ENCODE measurements at regions not wholly inside any gene's neighbourhood (a gene's known extent, or its start where the extent isn't known, plus 50 kb on each side); places are given as distances from the start of the nearest gene placed in this dataset.

DNA sequence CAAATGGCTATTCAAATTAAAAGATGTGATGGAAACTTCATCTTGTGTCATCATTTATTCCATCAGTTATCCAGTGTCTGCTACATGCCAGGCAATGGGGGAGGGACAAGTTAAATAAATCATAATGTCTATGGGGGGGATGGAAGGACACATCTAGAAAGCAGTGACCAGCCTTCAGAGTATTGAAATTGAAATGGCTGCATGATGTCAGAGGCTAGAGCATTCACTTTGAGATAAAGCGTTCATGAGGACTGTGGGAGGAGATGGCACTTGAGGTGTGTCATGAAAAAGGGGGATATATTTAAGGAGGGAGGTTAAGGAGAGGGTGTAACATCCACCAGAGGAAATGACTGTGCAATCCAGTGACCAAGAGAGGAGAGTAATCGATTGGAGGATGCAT lies 50.6 kb downstream of the SLIT2 start:
- no peak for DNase-seq
- Histone ChIP-seq H3K27ac (no peak overlapping the region), H3K9me3 (replicated peaks in 1 of 3) (no peaks in the 10 kb centered on the region), H3K4me1 (replicated peaks in 1 of 2) (peaks cover 0 to 9% of the 10 kb centered on the region in 2 donors), H3K36me3 (replicated peaks in 1 of 2) (no peaks in the 10 kb centered on the region), H3K4me3 (no peak overlapping the region), H3K27me3 (no peaks in the 10 kb centered on the region)
- intact Hi-C loops (cut with DNase I), result no loop called here
- TF ChIP-seq, protein P1, sequence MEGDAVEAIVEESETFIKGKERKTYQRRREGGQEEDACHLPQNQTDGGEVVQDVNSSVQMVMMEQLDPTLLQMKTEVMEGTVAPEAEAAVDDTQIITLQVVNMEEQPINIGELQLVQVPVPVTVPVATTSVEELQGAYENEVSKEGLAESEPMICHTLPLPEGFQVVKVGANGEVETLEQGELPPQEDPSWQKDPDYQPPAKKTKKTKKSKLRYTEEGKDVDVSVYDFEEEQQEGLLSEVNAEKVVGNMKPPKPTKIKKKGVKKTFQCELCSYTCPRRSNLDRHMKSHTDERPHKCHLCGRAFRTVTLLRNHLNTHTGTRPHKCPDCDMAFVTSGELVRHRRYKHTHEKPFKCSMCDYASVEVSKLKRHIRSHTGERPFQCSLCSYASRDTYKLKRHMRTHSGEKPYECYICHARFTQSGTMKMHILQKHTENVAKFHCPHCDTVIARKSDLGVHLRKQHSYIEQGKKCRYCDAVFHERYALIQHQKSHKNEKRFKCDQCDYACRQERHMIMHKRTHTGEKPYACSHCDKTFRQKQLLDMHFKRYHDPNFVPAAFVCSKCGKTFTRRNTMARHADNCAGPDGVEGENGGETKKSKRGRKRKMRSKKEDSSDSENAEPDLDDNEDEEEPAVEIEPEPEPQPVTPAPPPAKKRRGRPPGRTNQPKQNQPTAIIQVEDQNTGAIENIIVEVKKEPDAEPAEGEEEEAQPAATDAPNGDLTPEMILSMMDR (IDR thresholded peaks at IDR 0.05), result no peak
- TF ChIP-seq POLR2A (IDR thresholded peaks at IDR 0.05), result no peak
- 81 to 91% (median 89%) methylated on average over 2 of the region's 2 CpGs for WGBS, 4 donors

DNA sequence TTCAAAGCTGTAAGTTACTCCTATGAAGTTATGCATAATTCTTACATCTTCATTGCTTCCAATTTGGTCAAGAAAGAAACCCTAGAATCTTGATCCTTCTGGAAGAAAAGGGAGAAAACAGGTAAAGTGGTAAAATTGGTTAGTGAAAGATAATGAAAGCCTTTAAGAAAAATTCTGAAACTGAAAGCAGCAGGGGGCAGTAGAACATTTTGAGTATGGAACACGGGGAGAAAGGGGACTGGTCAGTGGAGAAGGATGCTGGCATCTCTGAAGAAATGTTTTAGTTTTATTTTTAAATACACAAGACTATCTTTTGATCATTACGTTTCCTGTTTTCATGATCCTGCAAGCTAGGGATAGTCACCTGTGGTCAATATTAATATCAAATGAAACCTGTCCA lies 54.3 kb downstream of the SLIT2 start:
- WGBS, 4 donors, result 30 to 41% (median 32%) methylated on average over 2 of the region's 2 CpGs
- TF ChIP-seq, protein P1 (IDR thresholded peaks at IDR 0.05), result peak in 5 of 6 experiments; percentile 16 to 48 (median 38)
- TF ChIP-seq POLR2A (IDR thresholded peaks at IDR 0.05), result no peak
- H3K4me3 ChIP-seq, result no peak overlapping the region

DNA sequence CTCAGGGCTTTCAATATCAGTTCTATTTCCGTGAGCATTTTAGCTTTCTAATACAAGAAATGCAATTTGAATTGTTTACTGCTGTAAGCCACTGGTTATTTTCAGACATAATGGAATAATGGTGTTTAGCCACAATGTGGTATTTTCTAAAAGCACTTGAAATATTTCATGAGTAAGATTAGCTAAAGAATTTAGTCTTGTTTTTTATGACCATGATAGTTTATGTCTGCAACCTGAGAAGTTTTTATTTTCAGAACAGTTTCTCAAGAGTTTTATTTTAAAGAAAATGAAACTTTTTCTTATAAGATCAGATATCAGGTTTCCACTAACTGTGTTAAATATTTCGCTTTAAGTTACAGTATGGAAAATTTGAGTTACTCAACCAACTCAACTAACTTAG lies 60.2 kb downstream of the SLIT2 start:
- no peak for DNase-seq
- no peak for TF ChIP-seq POLR2A (IDR thresholded peaks at IDR 0.05)
- TF ChIP-seq, protein P1 (IDR thresholded peaks at IDR 0.05), result no peak
- Histone ChIP-seq H3K4me3 (no peak overlapping the region), H3K4me1 (replicated peaks in 1 of 2) (peaks cover 0 to 3% of the 10 kb centered on the region in 2 donors), H3K27me3 (no peaks in the 10 kb centered on the region), H3K9me3 (replicated peaks in 1 of 3) (no peaks in the 10 kb centered on the region), H3K27ac (no peak overlapping the region), H3K36me3 (replicated peaks in 1 of 2) (no peaks in the 10 kb centered on the region)
- intact Hi-C loops (cut with DNase I), result no loop called here
- WGBS, 4 donors, result 89 to 96% (median 91%) methylated on average over 2 of the region's 2 CpGs

More for the DNA sequence above, 54.3 kb downstream of the SLIT2 start:
- no peaks in the 10 kb centered on the region for H3K36me3 ChIP-seq (replicated peaks in 1 of 2)
- H3K4me1 ChIP-seq (replicated peaks in 1 of 2), result no peaks in the 10 kb centered on the region
- no peaks in the 10 kb centered on the region for H3K9me3 ChIP-seq (replicated peaks in 1 of 3)
- intact Hi-C loops (cut with DNase I), result no loop called here
- H3K27me3 ChIP-seq, result no peaks in the 10 kb centered on the region
- peak in 2 of 7 donors; percentile 24 to 35 for DNase-seq
- no peak overlapping the region for H3K27ac ChIP-seq

DNA sequence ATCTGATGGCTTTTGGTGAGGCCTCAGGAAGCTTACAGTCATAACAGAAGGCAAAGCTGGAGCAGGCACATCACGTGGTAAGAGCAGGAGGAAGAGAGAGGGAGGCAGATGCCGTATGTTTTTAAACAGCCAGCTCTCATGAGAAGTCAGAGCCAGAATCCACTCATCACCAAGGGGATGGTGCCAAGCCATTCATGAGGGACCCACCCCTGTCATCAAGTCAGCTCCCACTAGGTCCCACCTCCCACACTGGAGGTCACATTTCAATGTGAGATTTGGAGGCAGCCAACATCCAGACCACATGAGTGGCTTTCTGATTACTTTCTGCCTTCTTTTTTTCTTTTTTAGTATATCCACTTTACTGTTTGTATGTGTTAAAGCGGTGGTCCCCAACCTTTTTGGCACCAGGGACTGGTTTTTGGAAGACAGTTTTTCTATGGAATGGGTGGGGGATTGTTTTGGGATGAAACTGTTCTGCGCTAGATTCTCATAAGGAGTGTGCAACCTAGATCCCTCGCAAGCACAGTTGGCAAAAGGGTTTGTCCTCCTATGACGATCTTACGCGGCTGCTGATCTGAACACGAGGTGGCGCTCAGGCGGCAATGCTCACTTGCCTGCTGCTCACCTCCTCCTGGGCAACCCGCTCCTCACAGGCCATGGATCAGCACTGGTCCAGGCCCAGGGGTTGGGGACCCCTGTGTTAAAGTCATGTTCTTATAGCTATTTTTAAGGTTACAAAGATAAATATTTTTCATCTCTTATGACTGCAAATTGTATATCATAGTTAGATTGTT lies 61.7 kb downstream of the SLIT2 start:
- Histone ChIP-seq H3K4me1 (replicated peaks in 1 of 2) (peaks cover 0 to 19% of the 10 kb centered on the region in 2 donors), H3K27me3 (no peaks in the 10 kb centered on the region), H3K36me3 (replicated peaks in 1 of 2) (no peaks in the 10 kb centered on the region), H3K27ac (no peak overlapping the region), H3K4me3 (no peak overlapping the region), H3K9me3 (replicated peaks in 1 of 3) (no peaks in the 10 kb centered on the region)
- TF ChIP-seq POLR2A (IDR thresholded peaks at IDR 0.05), result no peak
- TF ChIP-seq, protein P1 (IDR thresholded peaks at IDR 0.05), result no peak
- peak in 3 of 7 donors; percentile 7 to 18 (median 12) for DNase-seq
- WGBS, 4 donors, result 66 to 76% (median 75%) methylated on average over 12 of the region's 12 CpGs
- intact Hi-C loops (cut with DNase I), result no loop called here
